Lower leg skin (tissue), 4 donors: ENCODE measurements at regions not wholly inside any gene's neighbourhood (a gene's known extent, or its start where the extent isn't known, plus 50 kb on each side); places are given as distances from the start of the nearest gene placed in this dataset.

ENCODE experiments used
- DNase-seq, 2 donors: peaks; one replicate each; pipeline ENCODE4 v3.0.0-alpha.2; 2019; ENCODE audit warnings: low spot score in 2 of 2
- H3K4me3 ChIP-seq: fragments of 200-600 bp; sonication (generic); 2 replicates; pipeline ENCODE4 v1.5.1; 2017; ENCODE audit warnings: mild to moderate bottlenecking, low read depth; ENCODE audit not compliant: poor library complexity, severe bottlenecking
- POLR2A ChIP-seq, 2 donors: fragments of 450-650 bp; IDR thresholded peaks; one replicate each; pipeline ENCODE4 v1.6.1; 2016 to 2017; ENCODE audit warnings: antibody characterized with exemption in 2 of 2, mild to moderate bottlenecking in 1 of 2, moderate library complexity in 1 of 2
- WGBS, 2 donors: methylation state at CpG; one replicate each; pipeline ENCODE4 v1.1.5; 2018; 5-methylcytosine and 5-hydroxymethylcytosine counted together
- intact Hi-C: fragments of 100-400 bp; cut with DNase I; formaldehyde crosslinking; loops from one replicate; pipeline ENCODE4 v1.15.0; 2023; ENCODE audit warnings: low total_unique reads
- TF ChIP-seq, protein P1 (sequence below), 3 donors: fragments of 450-650 bp; IDR thresholded peaks; one replicate each; pipeline ENCODE4 v1.5.1; 2016; ENCODE audit warnings: antibody characterized with exemption in 3 of 3, mild to moderate bottlenecking in 3 of 3, moderate library complexity in 2 of 3

DNA sequence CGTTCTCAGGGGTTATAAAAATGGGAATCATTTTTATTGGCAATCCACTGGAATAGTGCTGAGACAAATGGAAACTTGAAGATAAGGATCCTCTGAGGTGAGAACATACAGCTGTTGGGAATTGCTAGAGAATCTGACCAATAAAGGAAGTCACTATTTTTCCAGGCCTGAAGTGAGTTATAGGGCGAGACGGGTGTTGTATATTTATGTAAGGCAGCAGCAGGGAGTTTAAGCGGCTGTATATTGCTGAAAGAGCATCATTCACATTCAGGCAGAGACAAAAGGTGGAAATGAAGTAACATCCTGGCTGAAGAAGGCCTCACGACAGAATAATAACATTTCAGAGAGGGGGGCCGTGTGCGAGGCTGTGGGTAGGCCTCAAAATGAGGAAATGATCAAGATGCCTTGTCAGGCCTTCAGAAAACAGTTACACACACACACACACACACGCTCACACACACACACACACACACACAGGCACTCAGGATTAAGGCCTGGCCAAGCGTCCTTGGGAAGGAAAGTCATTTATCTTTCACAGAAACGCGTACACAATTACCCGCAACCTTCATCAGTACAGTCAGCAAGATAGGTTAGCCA lies 964.9 kb upstream of the NR2F2 start:
- intact Hi-C loops, result no loop called here
- TF ChIP-seq, protein P1, sequence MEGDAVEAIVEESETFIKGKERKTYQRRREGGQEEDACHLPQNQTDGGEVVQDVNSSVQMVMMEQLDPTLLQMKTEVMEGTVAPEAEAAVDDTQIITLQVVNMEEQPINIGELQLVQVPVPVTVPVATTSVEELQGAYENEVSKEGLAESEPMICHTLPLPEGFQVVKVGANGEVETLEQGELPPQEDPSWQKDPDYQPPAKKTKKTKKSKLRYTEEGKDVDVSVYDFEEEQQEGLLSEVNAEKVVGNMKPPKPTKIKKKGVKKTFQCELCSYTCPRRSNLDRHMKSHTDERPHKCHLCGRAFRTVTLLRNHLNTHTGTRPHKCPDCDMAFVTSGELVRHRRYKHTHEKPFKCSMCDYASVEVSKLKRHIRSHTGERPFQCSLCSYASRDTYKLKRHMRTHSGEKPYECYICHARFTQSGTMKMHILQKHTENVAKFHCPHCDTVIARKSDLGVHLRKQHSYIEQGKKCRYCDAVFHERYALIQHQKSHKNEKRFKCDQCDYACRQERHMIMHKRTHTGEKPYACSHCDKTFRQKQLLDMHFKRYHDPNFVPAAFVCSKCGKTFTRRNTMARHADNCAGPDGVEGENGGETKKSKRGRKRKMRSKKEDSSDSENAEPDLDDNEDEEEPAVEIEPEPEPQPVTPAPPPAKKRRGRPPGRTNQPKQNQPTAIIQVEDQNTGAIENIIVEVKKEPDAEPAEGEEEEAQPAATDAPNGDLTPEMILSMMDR (IDR thresholded peaks at IDR 0.05), result no peak
- H3K4me3 ChIP-seq, result no peak overlapping the region
- WGBS, 2 donors, result 70 to 85% methylated on average over 12 of the region's 12 CpGs
- DNase-seq, result no peak

DNA sequence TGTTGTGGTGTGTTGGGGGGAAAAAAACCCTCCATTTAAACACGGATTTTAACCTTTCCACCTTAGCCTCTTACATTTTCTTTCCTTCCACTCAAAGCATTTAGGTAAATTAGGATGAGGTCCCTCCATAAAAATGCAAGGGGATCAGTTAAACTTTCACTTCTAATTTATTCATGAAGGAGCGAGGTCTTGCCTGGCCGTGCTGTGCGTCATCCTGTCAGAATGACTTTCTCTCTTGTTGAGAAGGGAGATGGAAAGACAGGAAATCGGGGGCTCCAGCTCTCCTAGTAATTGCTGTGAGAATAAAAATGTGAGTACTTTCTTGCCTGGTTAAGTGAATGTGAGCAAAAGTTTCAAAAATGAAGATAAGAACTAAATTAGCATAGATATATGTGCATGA lies 962.3 kb upstream of the NR2F2 start:
- DNase-seq, result no peak
- no peak overlapping the region for H3K4me3 ChIP-seq
- 66 to 68% methylated on average over 5 of the region's 5 CpGs for WGBS, 2 donors
- intact Hi-C loops, result no loop called here
- TF ChIP-seq, protein P1 (IDR thresholded peaks at IDR 0.05), result no peak
- TF ChIP-seq POLR2A (IDR thresholded peaks at IDR 0.05), result no peak

DNA sequence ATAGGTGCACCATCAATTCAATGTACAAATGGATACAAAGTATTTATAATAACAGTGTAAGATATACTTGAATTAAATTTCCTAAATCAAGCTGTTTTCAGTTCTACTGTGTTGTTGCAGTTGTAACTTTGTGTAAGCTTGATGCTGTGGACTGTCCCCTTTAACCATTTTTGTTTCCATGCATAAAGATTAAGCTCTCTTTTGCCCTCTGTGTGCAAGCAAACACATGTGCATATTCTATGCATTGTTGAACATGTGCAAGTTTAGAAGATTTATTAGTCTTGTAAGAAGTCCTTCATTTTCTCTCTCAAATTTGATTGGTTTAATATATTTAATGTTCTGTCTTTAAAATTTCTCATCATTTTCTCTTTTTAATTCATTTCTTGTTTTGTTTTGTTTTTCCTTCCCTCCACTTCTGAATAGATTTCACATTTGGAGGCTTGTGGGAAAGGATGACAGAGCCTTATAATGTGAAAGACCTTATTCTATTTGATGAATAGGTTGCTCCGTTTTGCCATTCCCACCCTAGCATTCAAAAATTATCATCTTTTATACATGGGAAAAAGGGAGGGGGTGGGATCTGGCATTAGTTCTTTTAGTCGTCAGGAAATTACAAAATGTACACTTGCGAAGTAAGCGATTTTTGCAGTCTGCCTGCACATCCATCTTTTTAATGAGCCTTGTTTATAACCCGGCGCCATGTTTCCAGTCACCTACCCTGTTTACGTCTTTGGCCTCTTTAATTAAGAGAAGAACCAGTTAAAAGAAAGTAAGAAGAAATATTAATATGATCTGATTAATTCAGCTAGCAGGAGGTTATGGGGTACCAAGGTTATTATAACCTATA lies 961.5 kb upstream of the NR2F2 start:
- intact Hi-C loops, result no loop called here
- 83 to 85% methylated on average over 7 of the region's 7 CpGs for WGBS, 2 donors
- DNase-seq, result no peak
- TF ChIP-seq, protein P1 (IDR thresholded peaks at IDR 0.05), result no peak
- TF ChIP-seq POLR2A (IDR thresholded peaks at IDR 0.05), result no peak
- H3K4me3 ChIP-seq, result no peak overlapping the region

DNA sequence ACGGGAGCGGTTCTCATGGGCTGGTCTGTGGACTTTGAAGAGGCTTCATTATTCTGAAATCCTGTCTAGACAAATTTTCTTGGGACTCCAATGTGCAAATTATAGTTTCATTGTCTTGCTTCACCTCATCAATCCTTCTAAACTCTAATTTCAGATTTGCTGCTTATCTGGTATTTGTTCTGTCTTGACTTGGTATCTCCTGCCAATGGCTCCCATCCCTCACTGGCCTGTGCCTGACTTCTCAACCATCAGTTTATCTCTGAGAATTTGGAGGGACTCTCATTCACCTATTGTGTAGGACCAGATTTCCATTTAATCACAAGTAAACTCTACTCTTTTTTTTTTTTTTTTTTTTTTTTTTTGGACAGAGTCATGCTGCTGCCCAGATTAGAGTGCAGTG lies 960.2 kb upstream of the NR2F2 start:
- DNase-seq, result no peak
- H3K4me3 ChIP-seq, result no peak overlapping the region
- WGBS, 2 donors, result 94 to 100% methylated on average over 2 of the region's 2 CpGs
- intact Hi-C loops, result no loop called here
- no peak for TF ChIP-seq POLR2A (IDR thresholded peaks at IDR 0.05)
- TF ChIP-seq, protein P1 (IDR thresholded peaks at IDR 0.05), result no peak

DNA sequence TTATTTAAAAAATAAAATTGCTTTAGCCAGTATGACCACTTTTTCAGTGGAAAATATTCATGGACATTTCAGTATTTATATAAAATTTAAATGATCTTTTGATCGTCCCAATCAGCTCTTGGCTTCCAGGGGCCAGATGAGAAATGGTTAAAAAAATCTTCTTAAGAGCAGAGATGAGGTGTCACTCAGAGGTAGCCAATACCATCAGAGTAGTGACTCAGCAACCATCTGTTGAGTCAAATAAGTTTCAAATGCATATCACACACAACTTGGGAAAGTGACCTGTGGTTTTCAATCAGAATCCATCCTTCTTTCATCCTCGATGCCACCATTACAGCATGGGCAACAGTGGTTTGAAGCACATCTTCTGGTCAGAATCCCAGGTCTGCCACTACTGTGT lies 958.8 kb upstream of the NR2F2 start:
- TF ChIP-seq POLR2A (IDR thresholded peaks at IDR 0.05), result no peak
- TF ChIP-seq, protein P1 (IDR thresholded peaks at IDR 0.05), result no peak
- no peak for DNase-seq
- 83 to 86% methylated on average over 2 of the region's 2 CpGs for WGBS, 2 donors
- H3K4me3 ChIP-seq, result no peak overlapping the region
- intact Hi-C loops, result no loop called here
